ENCODE measurements at regions not wholly inside any gene's neighbourhood (a gene's known extent, or its start where the extent isn't known, plus 50 kb on each side); places are given as distances from the start of the nearest gene placed in this dataset.

- TF ChIP-seq CHD7 (IDR thresholded peaks at IDR 0.05; ENCODE audit: insufficient replicate concordance, low read length) (no peak), POLR2AphosphoS5 (IDR thresholded peaks at IDR 0.05; ENCODE audit: low read depth, low read length) (no peak), GTF2F1 (IDR thresholded peaks at IDR 0.05; ENCODE audit: borderline replicate concordance, low read depth, low read length) (no peak), E2F6 (IDR thresholded peaks at IDR 0.05) (no peak)
Observed at GRCh38 chr12:114598111-114598510, 85.9 kb downstream of the TBX3 start (continued).
